ENCODE measurements at regions not wholly inside any gene's neighbourhood (a gene's known extent, or its start where the extent isn't known, plus 50 kb on each side); places are given as distances from the start of the nearest gene placed in this dataset.
"Not testable (repeated sequence)": the region's sequence is repeated elsewhere in the genome, so short reads cannot be mapped to it uniquely, and the experiment has no call there.

DNA sequence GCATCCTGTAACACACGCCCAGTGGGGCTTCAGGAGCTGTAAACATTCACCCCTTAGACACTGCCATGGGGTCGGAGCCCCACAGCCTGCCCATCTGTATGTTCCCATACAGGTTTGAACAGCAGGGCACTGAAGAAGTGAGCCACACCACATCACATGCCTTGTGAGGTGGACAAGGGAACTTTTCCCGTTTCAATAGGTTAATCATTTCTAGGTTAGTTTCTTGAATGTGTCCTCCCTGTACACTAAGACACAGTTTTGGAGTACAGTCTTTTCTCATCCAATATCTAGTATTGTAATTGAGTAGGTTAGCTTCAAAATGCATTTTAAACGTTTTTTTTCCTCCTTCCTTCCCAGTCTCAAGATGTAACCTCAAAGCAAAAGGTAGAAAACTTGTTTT lies 700.2 kb upstream of the PCDH20 start:
- DNase-seq (ENCODE audit: low read depth in 4 of 4, low spot score in 3 of 4), result no peak

DNA sequence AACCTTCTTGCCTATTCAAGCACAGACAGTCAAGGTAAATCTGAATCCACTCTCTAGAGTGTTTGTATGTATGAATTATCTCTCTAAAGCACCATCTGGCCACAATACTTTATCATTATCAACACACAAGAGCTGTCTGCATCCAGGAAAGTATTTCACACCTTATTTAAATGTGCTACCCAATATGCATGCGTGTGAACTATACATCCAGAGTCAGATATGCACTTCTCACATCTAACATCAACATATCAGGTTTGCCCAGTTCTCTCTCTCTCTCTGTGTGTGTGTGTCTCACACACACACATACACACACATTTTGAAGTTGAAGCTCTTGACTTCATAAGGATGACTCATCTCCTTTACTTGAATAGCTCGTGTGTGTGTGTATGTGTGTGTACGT lies 697.5 kb upstream of the PCDH20 start:
- no peak for DNase-seq (ENCODE audit: low read depth in 4 of 4, low spot score in 3 of 4)

GRCh38 chr13:62110079-62110478 lies 694.4 kb upstream of the PCDH20 start:
- DNase-seq (ENCODE audit: low read depth in 4 of 4, low spot score in 3 of 4), result no peak

DNA sequence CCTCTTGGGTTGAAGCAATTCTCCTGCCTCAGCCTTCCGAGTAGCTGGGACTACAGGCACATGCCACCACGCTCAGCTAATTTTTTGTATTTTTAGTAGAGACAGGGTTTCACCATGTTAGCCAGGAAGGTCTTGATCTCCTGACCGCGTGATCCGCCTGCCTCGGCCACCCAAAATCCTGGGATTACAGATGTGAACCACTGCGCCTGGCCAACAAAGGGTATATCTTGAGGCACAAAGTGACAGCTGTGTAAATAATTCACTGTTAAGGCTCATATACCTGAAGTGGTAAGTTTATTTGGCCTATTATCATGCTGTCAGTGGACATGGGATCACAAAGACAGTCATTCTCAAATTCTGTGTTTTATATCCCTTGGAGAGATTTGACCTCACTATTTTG lies 688.5 kb upstream of the PCDH20 start:
- DNase-seq (ENCODE audit: low read depth in 4 of 4, low spot score in 3 of 4), result not testable (repeated sequence)

DNA sequence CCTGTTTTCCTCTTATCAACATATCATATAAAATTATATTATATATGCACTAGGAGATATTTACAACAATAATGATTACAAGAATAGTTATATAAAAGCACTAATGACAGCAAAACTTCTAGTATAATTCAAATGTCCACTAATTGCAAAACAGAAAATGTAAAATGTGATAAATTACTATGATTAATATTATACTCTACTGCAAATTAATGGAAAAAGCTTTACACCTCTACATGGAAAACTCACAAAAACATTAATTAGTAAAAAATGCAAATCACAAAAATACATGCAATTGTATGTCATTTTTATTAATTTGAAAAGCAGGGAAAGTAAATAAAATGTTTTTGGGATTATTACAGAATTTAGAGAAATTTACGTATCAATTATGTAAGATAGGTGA lies 681.0 kb upstream of the PCDH20 start:
- DNase-seq (ENCODE audit: low read depth in 4 of 4, low spot score in 3 of 4), result no peak

- DNase-seq (ENCODE audit: low read depth in 4 of 4, low spot score in 3 of 4), result no peak
Observed at GRCh38 chr13:62094932-62095331, 679.3 kb upstream of the PCDH20 start.

- no peak for DNase-seq (ENCODE audit: low read depth in 4 of 4, low spot score in 3 of 4)
Observed at GRCh38 chr13:62093984-62094780, 678.5 kb upstream of the PCDH20 start.

DNA sequence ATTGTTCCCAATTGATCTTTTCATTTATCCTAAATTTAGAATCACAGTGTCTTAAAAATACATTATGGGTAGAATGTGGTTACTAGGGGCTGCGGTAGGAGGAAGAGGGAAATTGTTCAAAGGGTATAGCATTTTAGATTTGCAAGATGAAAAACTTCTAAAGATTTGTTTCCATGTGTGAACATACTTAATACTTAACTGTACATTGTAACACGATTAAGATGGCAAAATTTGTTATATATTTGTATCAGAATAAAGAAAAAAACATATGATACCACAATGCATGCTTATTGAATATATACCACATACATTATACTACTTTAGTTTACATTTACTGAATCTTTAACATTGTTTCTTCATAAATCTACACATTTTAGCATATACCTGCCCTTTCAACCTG lies 677.3 kb upstream of the PCDH20 start:
- no peak for DNase-seq (ENCODE audit: low read depth in 4 of 4, low spot score in 3 of 4)

DNA sequence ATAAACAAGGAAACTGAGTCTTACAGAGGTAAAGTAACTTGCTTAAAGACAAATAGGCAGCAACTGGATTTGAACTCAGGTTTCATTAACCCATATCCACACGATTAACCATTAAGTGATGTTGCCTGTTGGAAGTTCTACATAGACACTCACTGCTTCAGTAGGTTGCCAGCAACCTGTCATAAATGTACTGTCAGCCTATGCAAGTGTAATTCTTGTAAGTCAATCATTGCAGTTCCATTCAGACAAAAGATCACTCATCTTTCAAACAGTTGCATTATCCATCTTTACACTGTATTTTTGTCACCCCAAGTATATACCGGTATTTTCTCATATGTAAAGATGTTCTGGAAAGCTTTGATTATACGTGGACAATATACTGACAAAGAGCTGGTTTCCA lies 676.9 kb upstream of the PCDH20 start:
- no peak for DNase-seq (ENCODE audit: low read depth in 4 of 4, low spot score in 3 of 4)

- DNase-seq (ENCODE audit: low read depth in 4 of 4, low spot score in 3 of 4), result no peak
Observed at GRCh38 chr13:62088165-62088564, 672.5 kb upstream of the PCDH20 start.

- no peak for DNase-seq (ENCODE audit: low read depth in 4 of 4, low spot score in 3 of 4)
Observed at GRCh38 chr13:62087124-62087523, 671.5 kb upstream of the PCDH20 start.

DNA sequence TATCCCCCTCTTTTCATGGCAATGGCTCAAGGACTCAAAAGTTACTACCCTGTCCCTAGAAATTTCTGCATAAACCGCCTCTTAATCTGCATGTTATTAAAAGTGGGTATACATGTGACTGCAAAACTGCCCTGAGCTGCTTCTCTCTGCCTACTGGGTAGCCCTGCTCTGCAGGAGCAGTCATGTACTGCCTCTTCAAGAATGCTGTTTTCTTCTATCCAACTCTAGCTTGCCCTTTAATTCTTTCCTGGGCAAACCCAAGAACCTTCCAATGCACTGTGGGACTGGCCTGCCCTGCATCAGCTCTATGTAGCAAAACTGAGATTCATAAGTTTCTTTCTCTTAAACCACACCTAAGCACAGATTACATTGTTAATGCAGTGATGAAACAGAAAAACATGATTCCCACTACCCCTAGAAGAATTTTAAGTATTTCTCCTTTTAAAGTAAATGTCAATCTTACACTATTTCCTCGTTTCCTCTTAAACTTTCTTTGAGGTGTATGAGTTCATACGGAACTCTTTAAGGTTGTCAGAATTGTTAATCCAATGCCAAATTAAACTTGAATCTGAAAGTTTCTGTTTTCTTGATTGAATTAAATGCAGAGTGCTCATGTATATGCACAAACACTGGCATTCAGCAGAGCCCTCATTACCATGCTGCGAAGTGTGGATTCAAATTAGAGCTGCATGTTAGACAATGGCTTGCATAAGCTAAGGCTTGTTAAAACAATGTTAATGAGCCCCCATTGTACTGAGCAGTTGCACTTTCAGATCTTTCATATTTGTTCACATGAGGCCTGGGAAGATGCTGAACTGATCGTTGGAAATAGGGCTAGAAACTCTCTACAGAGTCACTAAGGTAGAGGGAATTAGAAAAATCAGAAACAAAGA lies 669.9 kb upstream of the PCDH20 start:
- no peak for DNase-seq (ENCODE audit: low read depth in 4 of 4, low spot score in 3 of 4)

DNA sequence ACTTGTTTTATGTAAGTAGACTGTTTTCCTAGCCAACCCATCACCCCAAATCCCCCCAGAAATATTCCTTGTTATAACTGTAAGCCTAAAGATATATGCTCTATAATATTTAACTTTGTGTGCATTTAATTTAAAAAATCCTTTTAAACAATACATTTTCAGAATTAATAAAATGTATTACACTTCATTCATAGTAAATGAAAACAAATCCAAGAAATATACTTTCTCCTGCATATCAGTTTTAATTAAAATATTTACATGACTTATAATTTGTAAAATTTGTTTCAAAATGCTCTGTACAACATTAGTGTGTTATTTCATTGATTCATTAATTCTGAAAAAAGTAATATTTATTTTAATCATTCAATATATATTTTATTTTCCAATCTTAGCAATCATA lies 669.1 kb upstream of the PCDH20 start:
- no peak for DNase-seq (ENCODE audit: low read depth in 4 of 4, low spot score in 3 of 4)

- no peak for DNase-seq (ENCODE audit: low read depth in 4 of 4, low spot score in 3 of 4)
Observed at GRCh38 chr13:62067821-62068220, 652.2 kb upstream of the PCDH20 start.

DNA sequence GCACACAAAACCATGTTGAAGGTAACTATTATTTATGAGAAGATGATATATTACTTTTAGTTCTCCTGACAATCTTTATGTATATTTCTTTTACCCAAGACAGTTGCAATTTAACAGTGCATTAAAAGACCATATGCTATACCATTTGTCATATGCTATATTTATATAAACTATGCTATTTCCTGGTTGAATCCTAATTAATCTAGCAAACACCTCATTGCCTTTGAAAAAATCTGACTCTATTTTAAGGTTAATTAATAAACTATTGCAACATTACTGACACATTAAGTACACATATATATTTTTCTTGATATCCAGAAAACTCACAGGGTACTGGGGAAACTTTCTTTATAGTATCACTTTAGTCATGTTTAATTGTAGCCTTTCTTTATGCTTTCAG lies 649.4 kb upstream of the PCDH20 start:
- DNase-seq (ENCODE audit: low read depth in 4 of 4, low spot score in 3 of 4), result no peak

DNA sequence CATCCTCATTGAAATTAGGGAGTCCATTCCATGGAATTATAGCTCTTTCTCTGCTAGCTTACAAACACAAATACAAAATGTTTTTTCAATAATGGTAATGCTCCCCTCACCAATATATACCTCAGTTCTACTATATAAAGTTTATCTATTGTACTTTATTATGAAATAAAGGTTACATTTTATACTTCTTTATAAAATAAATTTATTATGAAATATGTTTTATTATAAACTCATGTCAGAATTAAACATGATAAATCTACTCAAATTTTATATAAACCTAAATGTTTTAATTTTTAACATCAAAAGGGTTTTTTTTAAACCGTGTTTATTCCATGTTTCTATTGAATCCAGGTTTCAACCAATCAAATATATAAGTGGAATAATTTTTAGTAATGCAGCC lies 646.1 kb upstream of the PCDH20 start:
- no peak for DNase-seq (ENCODE audit: low read depth in 4 of 4, low spot score in 3 of 4)

GRCh38 chr13:62060570-62060969 lies 644.9 kb upstream of the PCDH20 start:
- no peak for DNase-seq (ENCODE audit: low read depth in 4 of 4, low spot score in 3 of 4)

GRCh38 chr13:62057286-62057685 lies 641.6 kb upstream of the PCDH20 start:
- no peak for DNase-seq (ENCODE audit: low read depth in 4 of 4, low spot score in 3 of 4)

DNA sequence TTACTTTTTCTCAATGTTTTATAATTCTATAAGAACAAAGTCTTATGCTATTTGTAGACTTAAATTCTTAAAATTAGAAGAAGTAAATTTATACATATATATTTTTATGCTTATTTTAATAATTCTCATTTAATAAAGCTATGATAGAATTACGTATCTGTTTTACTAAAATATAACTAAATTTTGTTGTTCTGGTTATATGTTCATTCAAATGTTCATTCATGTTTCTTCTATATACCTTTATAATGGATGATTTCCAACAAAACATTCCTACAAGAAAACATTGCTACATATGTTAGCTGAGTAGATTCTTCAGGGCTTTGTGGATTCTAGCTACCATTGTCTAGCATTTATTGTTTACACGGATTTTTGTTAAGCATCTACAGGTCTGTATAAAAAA lies 634.3 kb upstream of the PCDH20 start:
- no peak for DNase-seq (ENCODE audit: low read depth in 4 of 4, low spot score in 3 of 4)

DNA sequence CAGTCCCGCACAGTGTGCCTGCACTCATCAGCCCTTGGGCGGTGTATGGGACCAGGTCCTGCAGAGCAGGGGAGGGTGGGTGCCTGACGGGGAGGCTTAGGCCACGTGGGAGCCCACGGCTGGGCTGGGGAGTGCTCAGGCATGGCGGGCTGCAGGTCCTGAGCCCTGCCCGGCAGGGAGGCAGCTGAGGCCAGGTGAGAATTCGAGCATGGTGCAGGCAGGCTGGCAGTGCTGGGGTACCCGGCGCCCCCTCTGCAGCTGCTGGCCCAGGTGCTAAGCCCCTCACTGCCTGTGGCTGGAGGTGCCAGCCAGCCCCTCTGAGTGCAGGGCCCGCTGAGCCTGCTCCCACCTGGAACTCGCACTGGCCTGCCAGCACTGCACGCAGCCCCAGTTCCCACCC lies 630.9 kb upstream of the PCDH20 start:
- DNase-seq (ENCODE audit: low read depth in 4 of 4, low spot score in 3 of 4), result no peak

DNA sequence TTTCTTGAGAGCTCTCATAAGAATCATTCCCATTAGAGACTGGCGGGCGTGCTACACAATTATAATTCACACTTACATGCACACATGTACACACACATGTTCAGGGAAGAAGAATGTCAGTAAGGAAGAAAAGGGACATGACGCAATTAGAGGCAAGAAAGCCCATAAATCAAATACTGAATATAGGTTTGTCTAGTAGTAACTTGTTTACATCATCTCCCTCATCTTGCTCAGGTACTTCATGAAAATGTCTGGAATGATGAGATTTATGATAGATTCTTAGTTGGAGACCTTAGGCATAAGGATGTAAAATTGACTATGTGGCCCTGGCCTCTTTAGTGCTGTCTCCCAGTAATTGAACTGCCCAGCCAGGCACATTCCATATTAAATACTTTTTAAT lies 628.0 kb upstream of the PCDH20 start:
- DNase-seq (ENCODE audit: low read depth in 4 of 4, low spot score in 3 of 4), result no peak

DNA sequence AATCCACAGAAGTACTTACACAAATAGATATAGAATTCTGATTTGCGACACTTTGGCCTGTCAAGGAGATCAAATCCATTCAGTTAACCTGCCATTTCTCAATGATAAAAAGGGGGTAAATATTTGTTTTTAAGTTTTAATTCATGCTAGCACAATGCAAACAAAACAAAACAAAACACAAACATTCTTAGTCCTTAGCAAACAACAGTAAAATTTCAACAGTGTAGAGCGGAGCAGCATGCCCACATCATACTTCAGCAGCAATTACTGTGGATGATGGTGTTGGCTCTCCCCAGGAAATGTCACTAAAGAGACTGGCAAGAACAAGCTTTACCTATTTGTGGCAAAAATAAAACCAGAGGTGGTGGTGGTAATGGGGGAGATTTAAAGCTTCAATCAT lies 625.2 kb upstream of the PCDH20 start:
- no peak for DNase-seq (ENCODE audit: low read depth in 4 of 4, low spot score in 3 of 4)

All from right renal pelvis (tissue), 4 donors.